Keratinocyte (primary cell): ENCODE measurements at regions not wholly inside any gene's neighbourhood (a gene's known extent, or its start where the extent isn't known, plus 50 kb on each side); places are given as distances from the start of the nearest gene placed in this dataset.

Experiments used
- DNase-seq: peaks from one replicate; pipeline ENCODE4 v3.0.0-alpha.2; 2011; ENCODE audit warnings: low read depth, missing footprints, low spot score
- FAIRE-seq: peaks from 2 replicates; lab custom pipeline; 2011; peaks lifted over from hg19 to GRCh38; lab: Jason Lieb, UNC
- H2AFZ ChIP-seq: 2 replicates; pipeline ENCODE4 v1.6.0; 2012; ENCODE audit warnings: low read length, control low read depth, inconsistent platforms; ENCODE audit not compliant: control insufficient read depth
- H3K27ac ChIP-seq: 2 replicates; pipeline ENCODE4 v1.5.1; 2011; ENCODE audit warnings: low read length; ENCODE audit not compliant: control insufficient read depth, insufficient read depth
- H3K27me3 ChIP-seq: 3 replicates; pipeline ENCODE4 v1.6.0; 2011; ENCODE audit warnings: low read length; ENCODE audit not compliant: control insufficient read depth, insufficient read depth; ENCODE audit errors: extremely low read depth
- H3K36me3 ChIP-seq, 2 experiments: 2 replicates in 1 of 2; 3 replicates in 1 of 2; pipeline ENCODE4 v1.5.1; 2011; ENCODE audit warnings: low read length in 2 of 2, mild to moderate bottlenecking in 1 of 2; ENCODE audit not compliant: control insufficient read depth in 2 of 2, insufficient read depth in 2 of 2; ENCODE audit errors: extremely low read depth in 1 of 2
- H3K4me1 ChIP-seq: 3 replicates; pipeline ENCODE4 v1.5.1; 2011; ENCODE audit warnings: low read length; ENCODE audit not compliant: control insufficient read depth, insufficient read depth; ENCODE audit errors: extremely low read depth
- H3K4me2 ChIP-seq: 3 replicates; pipeline ENCODE4 v1.6.0; 2011; ENCODE audit warnings: low read depth, low read length; ENCODE audit not compliant: control insufficient read depth, insufficient read depth; ENCODE audit errors: extremely low read depth
- H3K4me3 ChIP-seq, 3 experiments: fragments of 200-600 bp in 1 of 3; sonication (generic) in 1 of 3; 2 replicates in 2 of 3; 3 replicates in 1 of 3; pipeline ENCODE4 v1.5.1; 2011 to 2016; ENCODE audit warnings: low read length in 3 of 3, mild to moderate bottlenecking in 3 of 3, control low read depth in 2 of 3, inconsistent platforms in 1 of 3, low read depth in 1 of 3, mixed read lengths in 1 of 3, mixed run types in 1 of 3, moderate library complexity in 1 of 3; ENCODE audit not compliant: control insufficient read depth in 2 of 3, insufficient read depth in 2 of 3; ENCODE audit errors: extremely low read depth in 1 of 3
- H3K79me2 ChIP-seq: 2 replicates; pipeline ENCODE4 v1.6.0; 2012; ENCODE audit warnings: low read length; ENCODE audit not compliant: control insufficient read depth, insufficient read depth
- H3K9ac ChIP-seq: 3 replicates; pipeline ENCODE4 v1.6.0; 2011; ENCODE audit warnings: low read length; ENCODE audit not compliant: control insufficient read depth, insufficient read depth; ENCODE audit errors: extremely low read depth
- H3K9me1 ChIP-seq: 3 replicates; pipeline ENCODE4 v1.6.0; 2011; ENCODE audit warnings: low read length; ENCODE audit not compliant: control insufficient read depth, insufficient read depth; ENCODE audit errors: extremely low read depth
- H3K9me3 ChIP-seq: 2 replicates; pipeline ENCODE4 v1.5.1; 2012; ENCODE audit warnings: low read depth, low read length; ENCODE audit not compliant: control insufficient read depth
- H4K20me1 ChIP-seq: 3 replicates; pipeline ENCODE4 v1.6.0; 2011; ENCODE audit warnings: low read length; ENCODE audit not compliant: control insufficient read depth, insufficient read depth; ENCODE audit errors: extremely low read depth
- EZH2 ChIP-seq: IDR thresholded peaks from one replicate; pipeline ENCODE4 v1.6.1; 2012; ENCODE audit warnings: inconsistent platforms, mild to moderate bottlenecking, low read length, moderate library complexity
- dilution Hi-C: fragments of 300-500 bp; cut with MboI; formaldehyde crosslinking; loops from one replicate; pipeline ENCODE4 v1.7.0; 2020; ENCODE audit warnings: low sequenced_read_pairs; ENCODE audit not compliant: extremely low pct_ligation_motif_present
- TF ChIP-seq, protein P1 (sequence below), 3 experiments: IDR thresholded peaks in 1 of 3; conservative IDR thresholded peaks in 1 of 3; optimal IDR thresholded peaks in 1 of 3; 2 replicates in 2 of 3; 3 replicates in 1 of 3; pipeline versions ENCODE3 to v1.5.1; 2011; ENCODE audit warnings: low read length in 3 of 3, mild to moderate bottlenecking in 3 of 3, moderate library complexity in 2 of 3, control low read depth in 1 of 3, inconsistent platforms in 1 of 3; ENCODE audit not compliant: insufficient read depth in 2 of 3; ENCODE audit errors: extremely low read depth in 1 of 3

DNA sequence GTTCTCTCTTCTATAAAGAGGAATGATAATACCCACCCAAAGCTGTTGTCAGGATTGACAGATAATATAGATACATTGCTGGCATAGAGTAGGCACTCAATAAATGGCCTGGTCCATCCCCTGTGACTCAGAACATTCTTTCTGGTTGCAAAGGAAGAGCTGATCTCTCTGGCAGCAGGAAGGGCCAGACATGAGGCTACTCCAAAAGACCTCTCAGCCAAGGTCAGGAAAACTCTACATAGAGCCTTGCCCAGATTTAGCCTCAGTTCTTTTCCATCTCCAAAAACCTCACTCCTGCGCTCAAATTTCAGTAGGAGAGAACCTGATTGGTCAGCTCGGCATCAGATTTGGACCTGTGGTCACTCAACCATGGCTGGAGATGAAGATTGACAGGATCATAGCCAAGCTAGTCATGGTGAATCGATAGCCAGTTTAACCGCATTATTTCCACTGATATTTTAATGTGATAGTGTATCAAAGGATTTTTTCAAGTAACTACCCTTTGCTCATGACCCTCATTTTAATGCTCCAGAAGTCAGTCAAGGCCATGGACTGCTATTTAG lies 319.6 kb downstream of the DRD1 start:
- no peak overlapping the region for H3K4me2 ChIP-seq
- DNase-seq = no peak
- no peak overlapping the region for H3K9ac ChIP-seq
- no peaks in the 10 kb centered on the region for H3K9me1 ChIP-seq
- H4K20me1 ChIP-seq = no peaks in the 10 kb centered on the region
- H3K9me3 ChIP-seq = no peaks in the 10 kb centered on the region
- H3K4me3 ChIP-seq = no peak overlapping the region
- H3K27me3 ChIP-seq = no peaks in the 10 kb centered on the region
- FAIRE-seq = no peak
- H3K4me1 ChIP-seq = no peaks in the 10 kb centered on the region
- H3K79me2 ChIP-seq = no peaks in the 10 kb centered on the region
- no peak overlapping the region for H3K27ac ChIP-seq
- no peak overlapping the region for H2AFZ ChIP-seq
- TF ChIP-seq, protein P1, sequence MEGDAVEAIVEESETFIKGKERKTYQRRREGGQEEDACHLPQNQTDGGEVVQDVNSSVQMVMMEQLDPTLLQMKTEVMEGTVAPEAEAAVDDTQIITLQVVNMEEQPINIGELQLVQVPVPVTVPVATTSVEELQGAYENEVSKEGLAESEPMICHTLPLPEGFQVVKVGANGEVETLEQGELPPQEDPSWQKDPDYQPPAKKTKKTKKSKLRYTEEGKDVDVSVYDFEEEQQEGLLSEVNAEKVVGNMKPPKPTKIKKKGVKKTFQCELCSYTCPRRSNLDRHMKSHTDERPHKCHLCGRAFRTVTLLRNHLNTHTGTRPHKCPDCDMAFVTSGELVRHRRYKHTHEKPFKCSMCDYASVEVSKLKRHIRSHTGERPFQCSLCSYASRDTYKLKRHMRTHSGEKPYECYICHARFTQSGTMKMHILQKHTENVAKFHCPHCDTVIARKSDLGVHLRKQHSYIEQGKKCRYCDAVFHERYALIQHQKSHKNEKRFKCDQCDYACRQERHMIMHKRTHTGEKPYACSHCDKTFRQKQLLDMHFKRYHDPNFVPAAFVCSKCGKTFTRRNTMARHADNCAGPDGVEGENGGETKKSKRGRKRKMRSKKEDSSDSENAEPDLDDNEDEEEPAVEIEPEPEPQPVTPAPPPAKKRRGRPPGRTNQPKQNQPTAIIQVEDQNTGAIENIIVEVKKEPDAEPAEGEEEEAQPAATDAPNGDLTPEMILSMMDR (optimal IDR thresholded peaks at IDR 0.05 in 1 of 3, IDR thresholded peaks at IDR 0.05 in 1 of 3, conservative IDR thresholded peaks at IDR 0.05 in 1 of 3; ENCODE audit: extremely low read depth in 1 of 3, insufficient read depth in 2 of 3, low read length in 3 of 3) = no peak
- no peak for TF ChIP-seq EZH2
- dilution Hi-C loops = no loop called here
- no peaks in the 10 kb centered on the region for H3K36me3 ChIP-seq

DNA sequence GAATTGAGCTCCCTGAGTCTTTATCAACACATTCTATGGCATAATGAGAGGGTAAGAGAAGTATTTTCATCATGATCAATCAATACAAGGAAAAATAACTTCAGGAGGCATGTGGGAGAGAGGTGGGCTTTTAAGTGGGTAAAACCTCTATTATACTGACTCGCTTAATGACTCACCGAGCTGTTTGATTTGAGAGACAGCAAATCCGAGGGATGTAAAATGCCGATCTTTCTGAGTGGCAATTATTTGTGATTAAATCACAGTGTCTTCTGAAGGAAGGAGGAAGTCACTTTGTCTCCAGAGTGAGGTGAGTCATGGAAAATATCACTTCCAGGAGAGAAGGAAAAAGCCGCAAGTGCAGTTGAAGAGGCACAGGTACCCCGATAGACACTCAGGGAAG lies 320.4 kb downstream of the DRD1 start:
- TF ChIP-seq, protein P1 (optimal IDR thresholded peaks at IDR 0.05 in 1 of 3, IDR thresholded peaks at IDR 0.05 in 1 of 3, conservative IDR thresholded peaks at IDR 0.05 in 1 of 3; ENCODE audit: extremely low read depth in 1 of 3, insufficient read depth in 2 of 3, low read length in 3 of 3) = no peak
- no peak for TF ChIP-seq EZH2
- H2AFZ ChIP-seq = no peak overlapping the region
- FAIRE-seq (no peak), DNase-seq (no peak)
- H3K79me2 ChIP-seq = no peaks in the 10 kb centered on the region
- H4K20me1 ChIP-seq = no peaks in the 10 kb centered on the region
- H3K27me3 ChIP-seq = no peaks in the 10 kb centered on the region
- H3K9me1 ChIP-seq = no peaks in the 10 kb centered on the region
- H3K9ac ChIP-seq = no peak overlapping the region
- H3K4me2 ChIP-seq = no peak overlapping the region
- dilution Hi-C loops = no loop called here
- no peak overlapping the region for H3K4me3 ChIP-seq
- H3K4me1 ChIP-seq = no peaks in the 10 kb centered on the region
- no peaks in the 10 kb centered on the region for H3K36me3 ChIP-seq
- H3K27ac ChIP-seq = no peak overlapping the region
- H3K9me3 ChIP-seq = no peaks in the 10 kb centered on the region
